ENCODE measurements at regions not wholly inside any gene's neighbourhood (a gene's known extent, or its start where the extent isn't known, plus 50 kb on each side); places are given as distances from the start of the nearest gene placed in this dataset.
A peak's percentile ranks its signal among the peaks of the same experiment; 100 is the strongest.

DNA sequence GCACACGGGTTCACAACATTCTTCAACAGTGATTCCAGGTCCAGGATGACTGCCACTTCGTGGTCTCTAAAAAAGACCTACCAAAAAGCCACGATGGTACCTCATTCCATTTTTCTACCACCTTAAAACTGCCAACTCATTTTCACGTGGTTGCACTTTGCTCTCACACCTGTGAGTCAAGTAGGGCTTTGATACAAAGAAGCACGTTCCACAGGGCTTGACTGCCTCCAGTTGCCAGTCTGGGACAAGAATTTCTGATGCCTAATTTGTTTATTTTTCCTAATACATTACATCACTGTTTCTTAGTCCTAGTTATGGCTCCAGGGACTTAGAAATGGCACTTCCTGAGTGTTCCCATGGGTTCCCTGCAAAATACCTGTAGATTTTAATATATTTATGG is 911.6 kb upstream of the EEF2KMT start:
- 32 to 35% methylated on average over 4 to 5 of the region's 5 CpGs for WGBS, 2 donors (ENCODE audit: low coverage in 1 of 2)
- Histone ChIP-seq H3K4me1 (no peaks in the 10 kb centered on the region), H3K27me3 (no peaks in the 10 kb centered on the region), H3K36me3 (no peaks in the 10 kb centered on the region), H3K27ac (no peak overlapping the region), H3K4me3 (no peak overlapping the region), H3K9me3 (no peaks in the 10 kb centered on the region)
- in situ Hi-C loops (cut with MboI; ENCODE audit: low pct_ligation_motif_present in 1 of 4, low pct_unique_long_range_greater_than_20kb in 1 of 4, low sequenced_read_pairs in 3 of 4), result loop anchor here in 1 of 4 donors (10.0 kb wide), 1 partner anchor 64 kb away; no protein-coding TSS in a partner anchor
- intact Hi-C loops (cut with DNase I; ENCODE audit: low total_unique reads), result no loop called here
- DNase-seq, result peak; percentile 26
- TF ChIP-seq POLR2A (IDR thresholded peaks at IDR 0.05), result no peak
- TF ChIP-seq EP300 (IDR thresholded peaks at IDR 0.05; ENCODE audit: low read depth), result no peak

DNA sequence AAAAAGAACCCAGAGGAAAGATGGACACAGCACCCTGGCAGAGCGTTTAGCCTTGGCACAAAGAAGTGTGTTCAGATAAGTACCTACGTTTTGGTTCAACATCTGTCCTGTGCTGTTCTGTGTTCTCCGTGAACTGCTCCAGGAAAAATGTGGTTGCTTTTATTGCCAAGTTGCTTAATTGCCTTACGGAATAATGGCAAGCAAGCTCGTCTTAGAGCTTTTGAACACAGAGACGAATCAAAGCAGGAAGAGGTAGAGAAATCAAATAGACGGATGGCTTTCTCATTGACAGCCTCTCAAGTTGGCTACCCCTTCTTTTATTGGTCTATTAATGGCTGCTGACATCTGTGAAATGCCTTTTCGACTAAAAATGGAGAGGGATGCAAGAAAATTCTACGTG is 911.1 kb upstream of the EEF2KMT start:
- Histone ChIP-seq H3K27me3 (no peaks in the 10 kb centered on the region), H3K9me3 (no peaks in the 10 kb centered on the region), H3K4me1 (no peaks in the 10 kb centered on the region), H3K4me3 (no peak overlapping the region), H3K27ac (no peak overlapping the region), H3K36me3 (no peaks in the 10 kb centered on the region)
- intact Hi-C loops (cut with DNase I; ENCODE audit: low total_unique reads), result no loop called here
- in situ Hi-C loops (cut with MboI; ENCODE audit: low pct_ligation_motif_present in 1 of 4, low pct_unique_long_range_greater_than_20kb in 1 of 4, low sequenced_read_pairs in 3 of 4), result loop anchor here in 1 of 4 donors (10.0 kb wide), 1 partner anchor 64 kb away; no protein-coding TSS in a partner anchor
- WGBS, 2 donors (ENCODE audit: low coverage in 1 of 2), result 17 to 29% methylated on average over 6 to 9 of the region's 9 CpGs
- TF ChIP-seq CTCF (IDR thresholded peaks at IDR 0.05) (no peak), POLR2AphosphoS5 (IDR thresholded peaks at IDR 0.05) (no peak), EP300 (IDR thresholded peaks at IDR 0.05; ENCODE audit: low read depth) (no peak), POLR2A (IDR thresholded peaks at IDR 0.05) (no peak)
- no peak for DNase-seq

DNA sequence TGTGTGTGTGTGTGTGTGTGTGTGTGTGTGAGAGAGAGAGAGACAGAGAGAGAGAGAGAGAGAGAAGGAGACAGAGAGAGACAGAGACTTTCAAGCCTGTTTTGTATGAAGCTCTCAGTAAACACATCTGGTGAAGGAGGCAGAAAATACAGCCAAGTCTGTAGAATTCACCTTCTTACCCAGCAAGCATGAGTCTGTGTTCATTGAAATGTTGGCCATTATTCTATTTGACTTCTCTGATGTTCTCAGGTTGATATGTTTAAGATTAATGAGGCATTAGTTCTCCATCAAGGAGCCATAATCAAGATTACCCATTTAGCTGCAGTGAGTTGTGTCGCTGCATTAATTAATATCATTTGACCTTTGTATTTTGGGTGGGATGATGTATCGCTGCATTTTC is 895.8 kb upstream of the EEF2KMT start:
- intact Hi-C loops (cut with DNase I; ENCODE audit: low total_unique reads), result no loop called here

DNA sequence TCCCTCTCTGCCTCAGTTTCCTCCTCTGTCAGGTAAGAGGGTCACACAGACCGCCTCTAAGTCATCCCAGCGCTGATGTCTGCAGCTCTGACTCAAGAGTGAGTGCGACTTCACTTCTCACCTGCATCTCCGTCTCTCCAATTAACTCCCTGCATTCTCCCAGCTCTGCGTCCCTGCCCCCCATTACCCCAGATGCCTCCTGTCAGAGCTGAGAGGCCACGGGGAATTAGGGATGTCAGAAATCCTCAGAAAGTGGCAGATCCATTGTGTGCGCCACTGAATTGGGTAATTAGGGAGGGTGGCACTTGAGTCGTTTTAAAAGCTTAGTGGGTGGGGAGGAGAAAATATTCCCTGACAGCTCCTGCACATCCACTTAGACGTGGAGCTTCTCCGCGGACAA is 885.4 kb upstream of the EEF2KMT start:
- no peaks in the 10 kb centered on the region for H3K36me3 ChIP-seq
- no peak overlapping the region for H3K4me3 ChIP-seq
- no peak for TF ChIP-seq POLR2AphosphoS5 (IDR thresholded peaks at IDR 0.05)
- no peak for TF ChIP-seq POLR2A (IDR thresholded peaks at IDR 0.05)
- TF ChIP-seq EP300 (IDR thresholded peaks at IDR 0.05; ENCODE audit: low read depth), result no peak
- no peak for TF ChIP-seq CTCF (IDR thresholded peaks at IDR 0.05)
- no peak overlapping the region for H3K27ac ChIP-seq
- no peak for DNase-seq
- no peaks in the 10 kb centered on the region for H3K9me3 ChIP-seq
- intact Hi-C loops (cut with DNase I; ENCODE audit: low total_unique reads) (no loop called here), in situ Hi-C loops (cut with MboI; ENCODE audit: low pct_ligation_motif_present in 1 of 4, low pct_unique_long_range_greater_than_20kb in 1 of 4, low sequenced_read_pairs in 3 of 4) (no loop called here)
- 63 to 74% methylated on average over 7 to 11 of the region's 11 CpGs for WGBS, 2 donors (ENCODE audit: low coverage in 1 of 2)
- H3K27me3 ChIP-seq, result peaks cover 4% of the 10 kb centered on the region
- peaks cover 0 to 4% (median 0%) of the 10 kb centered on the region in 4 donors for H3K4me1 ChIP-seq

More for the DNA sequence above, 895.8 kb upstream of the EEF2KMT start:
- in situ Hi-C loops (cut with MboI; ENCODE audit: low pct_ligation_motif_present in 1 of 4, low pct_unique_long_range_greater_than_20kb in 1 of 4, low sequenced_read_pairs in 3 of 4), result no loop called here
- Histone ChIP-seq H3K36me3 (no peaks in the 10 kb centered on the region), H3K27me3 (no peaks in the 10 kb centered on the region), H3K27ac (no peak overlapping the region), H3K4me1 (no peaks in the 10 kb centered on the region), H3K9me3 (no peaks in the 10 kb centered on the region), H3K4me3 (no peak overlapping the region)
- DNase-seq, result no peak
- TF ChIP-seq POLR2AphosphoS5 (IDR thresholded peaks at IDR 0.05) (no peak), CTCF (IDR thresholded peaks at IDR 0.05) (no peak), EP300 (IDR thresholded peaks at IDR 0.05; ENCODE audit: low read depth) (no peak), POLR2A (IDR thresholded peaks at IDR 0.05) (no peak)
- 95% methylated on average over 2 of the region's 2 CpGs for WGBS, 2 donors (ENCODE audit: low coverage in 1 of 2)

All from transverse colon (tissue), 4 donors.